ENCODE measurements at regions not wholly inside any gene's neighbourhood (a gene's known extent, or its start where the extent isn't known, plus 50 kb on each side); places are given as distances from the start of the nearest gene placed in this dataset.

DNA sequence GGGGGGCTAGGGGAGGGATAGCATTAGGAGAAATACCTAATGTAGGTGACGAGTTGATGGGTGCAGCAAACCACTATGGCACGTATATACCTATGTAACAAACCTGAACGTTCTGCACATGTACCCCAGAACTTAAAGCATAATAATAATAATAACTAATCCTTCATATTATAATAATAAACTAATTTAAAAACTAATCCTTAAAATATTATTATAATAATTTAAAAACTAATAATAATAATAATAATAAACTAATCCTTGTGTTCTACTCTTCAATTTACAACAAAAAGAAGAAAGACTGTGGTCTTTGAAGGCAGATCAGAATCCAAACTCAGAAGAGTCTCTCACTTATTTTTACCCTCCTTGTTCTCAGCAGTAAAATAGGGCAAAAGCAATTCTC lies 774.9 kb downstream of the CDH8 start:
- TF ChIP-seq FOXA1 (IDR thresholded peaks at IDR 0.05) (no peak), SP1 (IDR thresholded peaks at IDR 0.05) (no peak), FOXA2 (IDR thresholded peaks at IDR 0.05) (no peak), YY1 (IDR thresholded peaks at IDR 0.05) (no peak)
- TF ChIP-seq, protein P1, sequence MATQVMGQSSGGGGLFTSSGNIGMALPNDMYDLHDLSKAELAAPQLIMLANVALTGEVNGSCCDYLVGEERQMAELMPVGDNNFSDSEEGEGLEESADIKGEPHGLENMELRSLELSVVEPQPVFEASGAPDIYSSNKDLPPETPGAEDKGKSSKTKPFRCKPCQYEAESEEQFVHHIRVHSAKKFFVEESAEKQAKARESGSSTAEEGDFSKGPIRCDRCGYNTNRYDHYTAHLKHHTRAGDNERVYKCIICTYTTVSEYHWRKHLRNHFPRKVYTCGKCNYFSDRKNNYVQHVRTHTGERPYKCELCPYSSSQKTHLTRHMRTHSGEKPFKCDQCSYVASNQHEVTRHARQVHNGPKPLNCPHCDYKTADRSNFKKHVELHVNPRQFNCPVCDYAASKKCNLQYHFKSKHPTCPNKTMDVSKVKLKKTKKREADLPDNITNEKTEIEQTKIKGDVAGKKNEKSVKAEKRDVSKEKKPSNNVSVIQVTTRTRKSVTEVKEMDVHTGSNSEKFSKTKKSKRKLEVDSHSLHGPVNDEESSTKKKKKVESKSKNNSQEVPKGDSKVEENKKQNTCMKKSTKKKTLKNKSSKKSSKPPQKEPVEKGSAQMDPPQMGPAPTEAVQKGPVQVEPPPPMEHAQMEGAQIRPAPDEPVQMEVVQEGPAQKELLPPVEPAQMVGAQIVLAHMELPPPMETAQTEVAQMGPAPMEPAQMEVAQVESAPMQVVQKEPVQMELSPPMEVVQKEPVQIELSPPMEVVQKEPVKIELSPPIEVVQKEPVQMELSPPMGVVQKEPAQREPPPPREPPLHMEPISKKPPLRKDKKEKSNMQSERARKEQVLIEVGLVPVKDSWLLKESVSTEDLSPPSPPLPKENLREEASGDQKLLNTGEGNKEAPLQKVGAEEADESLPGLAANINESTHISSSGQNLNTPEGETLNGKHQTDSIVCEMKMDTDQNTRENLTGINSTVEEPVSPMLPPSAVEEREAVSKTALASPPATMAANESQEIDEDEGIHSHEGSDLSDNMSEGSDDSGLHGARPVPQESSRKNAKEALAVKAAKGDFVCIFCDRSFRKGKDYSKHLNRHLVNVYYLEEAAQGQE (IDR thresholded peaks at IDR 0.05): no peak
- TF ChIP-seq, protein P2, sequence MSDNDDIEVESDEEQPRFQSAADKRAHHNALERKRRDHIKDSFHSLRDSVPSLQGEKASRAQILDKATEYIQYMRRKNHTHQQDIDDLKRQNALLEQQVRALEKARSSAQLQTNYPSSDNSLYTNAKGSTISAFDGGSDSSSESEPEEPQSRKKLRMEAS (IDR thresholded peaks at IDR 0.05): no peak
- TF ChIP-seq, protein P3, sequence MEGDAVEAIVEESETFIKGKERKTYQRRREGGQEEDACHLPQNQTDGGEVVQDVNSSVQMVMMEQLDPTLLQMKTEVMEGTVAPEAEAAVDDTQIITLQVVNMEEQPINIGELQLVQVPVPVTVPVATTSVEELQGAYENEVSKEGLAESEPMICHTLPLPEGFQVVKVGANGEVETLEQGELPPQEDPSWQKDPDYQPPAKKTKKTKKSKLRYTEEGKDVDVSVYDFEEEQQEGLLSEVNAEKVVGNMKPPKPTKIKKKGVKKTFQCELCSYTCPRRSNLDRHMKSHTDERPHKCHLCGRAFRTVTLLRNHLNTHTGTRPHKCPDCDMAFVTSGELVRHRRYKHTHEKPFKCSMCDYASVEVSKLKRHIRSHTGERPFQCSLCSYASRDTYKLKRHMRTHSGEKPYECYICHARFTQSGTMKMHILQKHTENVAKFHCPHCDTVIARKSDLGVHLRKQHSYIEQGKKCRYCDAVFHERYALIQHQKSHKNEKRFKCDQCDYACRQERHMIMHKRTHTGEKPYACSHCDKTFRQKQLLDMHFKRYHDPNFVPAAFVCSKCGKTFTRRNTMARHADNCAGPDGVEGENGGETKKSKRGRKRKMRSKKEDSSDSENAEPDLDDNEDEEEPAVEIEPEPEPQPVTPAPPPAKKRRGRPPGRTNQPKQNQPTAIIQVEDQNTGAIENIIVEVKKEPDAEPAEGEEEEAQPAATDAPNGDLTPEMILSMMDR (IDR thresholded peaks at IDR 0.05; ENCODE audit: low read depth, low read length, missing input control): no peak
- no peaks in the 10 kb centered on the region for H3K9me3 ChIP-seq (ENCODE audit: control insufficient read depth in 4 of 4, low read length in 3 of 4)
- H3K9ac ChIP-seq (ENCODE audit: low read depth in 1 of 2, low read length in 2 of 2): no peak overlapping the region
- 77% methylated on average over 3 of the region's 3 CpGs for WGBS
- H3K4me1 ChIP-seq (ENCODE audit: control insufficient read depth in 4 of 4, insufficient read depth in 4 of 4, low read length in 3 of 4): no peaks in the 10 kb centered on the region
- H3K4me3 ChIP-seq (ENCODE audit: low read depth in 1 of 3, low read length in 3 of 3): no peak overlapping the region
- H3K36me3 ChIP-seq (ENCODE audit: control insufficient read depth in 4 of 4, insufficient read depth in 3 of 4, low read depth in 1 of 4, low read length in 3 of 4): no peaks in the 10 kb centered on the region
- no peaks in the 10 kb centered on the region for H3K27me3 ChIP-seq (ENCODE audit: control insufficient read depth in 4 of 4, insufficient read depth in 4 of 4, low read length in 3 of 4)
- no peak overlapping the region for H3K27ac ChIP-seq (ENCODE audit: low read depth in 1 of 2, low read length in 2 of 2)
- DNase-seq (ENCODE audit: low spot score): no peak

DNA sequence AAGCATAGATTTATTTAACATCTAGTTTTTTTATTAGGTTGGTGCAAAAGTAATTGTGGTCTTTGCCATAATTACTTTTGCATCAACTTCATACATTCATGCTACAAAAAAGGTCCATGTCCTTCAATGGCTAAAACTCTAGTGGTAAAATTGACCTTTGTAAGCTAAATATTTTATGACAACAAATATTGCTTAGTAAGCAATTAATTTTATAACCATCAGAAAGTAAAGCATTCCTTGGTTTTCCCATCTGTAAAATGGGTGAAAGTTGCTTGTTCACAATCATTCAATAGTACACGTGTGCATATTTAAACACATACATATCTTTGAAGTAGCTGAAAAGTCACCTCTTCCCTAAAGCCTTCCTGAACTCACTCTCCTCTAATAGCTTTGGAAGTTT lies 789.6 kb downstream of the CDH8 start:
- Histone ChIP-seq H3K27me3 (ENCODE audit: control insufficient read depth in 4 of 4, insufficient read depth in 4 of 4, low read length in 3 of 4) (no peaks in the 10 kb centered on the region), H3K9me3 (ENCODE audit: control insufficient read depth in 4 of 4, low read length in 3 of 4) (no peaks in the 10 kb centered on the region), H3K27ac (ENCODE audit: low read depth in 1 of 2, low read length in 2 of 2) (no peak overlapping the region), H3K9ac (ENCODE audit: low read depth in 1 of 2, low read length in 2 of 2) (no peak overlapping the region), H3K36me3 (ENCODE audit: control insufficient read depth in 4 of 4, insufficient read depth in 3 of 4, low read depth in 1 of 4, low read length in 3 of 4) (no peaks in the 10 kb centered on the region), H3K4me1 (ENCODE audit: control insufficient read depth in 4 of 4, insufficient read depth in 4 of 4, low read length in 3 of 4) (no peaks in the 10 kb centered on the region), H3K4me3 (ENCODE audit: low read depth in 1 of 3, low read length in 3 of 3) (no peak overlapping the region)
- TF ChIP-seq RXRA (IDR thresholded peaks at IDR 0.05): no peak
- TF ChIP-seq GABPA (IDR thresholded peaks at IDR 0.05 in 1 of 2, conservative IDR thresholded peaks at IDR 0.05 in 1 of 2): no peak
- TF ChIP-seq FOXA2 (IDR thresholded peaks at IDR 0.05): no peak
- TF ChIP-seq JUND (IDR thresholded peaks at IDR 0.05): no peak
- TF ChIP-seq FOXA1 (IDR thresholded peaks at IDR 0.05): no peak
- TF ChIP-seq, protein P4, sequence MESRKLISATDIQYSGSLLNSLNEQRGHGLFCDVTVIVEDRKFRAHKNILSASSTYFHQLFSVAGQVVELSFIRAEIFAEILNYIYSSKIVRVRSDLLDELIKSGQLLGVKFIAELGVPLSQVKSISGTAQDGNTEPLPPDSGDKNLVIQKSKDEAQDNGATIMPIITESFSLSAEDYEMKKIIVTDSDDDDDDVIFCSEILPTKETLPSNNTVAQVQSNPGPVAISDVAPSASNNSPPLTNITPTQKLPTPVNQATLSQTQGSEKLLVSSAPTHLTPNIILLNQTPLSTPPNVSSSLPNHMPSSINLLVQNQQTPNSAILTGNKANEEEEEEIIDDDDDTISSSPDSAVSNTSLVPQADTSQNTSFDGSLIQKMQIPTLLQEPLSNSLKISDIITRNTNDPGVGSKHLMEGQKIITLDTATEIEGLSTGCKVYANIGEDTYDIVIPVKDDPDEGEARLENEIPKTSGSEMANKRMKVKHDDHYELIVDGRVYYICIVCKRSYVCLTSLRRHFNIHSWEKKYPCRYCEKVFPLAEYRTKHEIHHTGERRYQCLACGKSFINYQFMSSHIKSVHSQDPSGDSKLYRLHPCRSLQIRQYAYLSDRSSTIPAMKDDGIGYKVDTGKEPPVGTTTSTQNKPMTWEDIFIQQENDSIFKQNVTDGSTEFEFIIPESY (IDR thresholded peaks at IDR 0.05): no peak
- no peak for TF ChIP-seq YY1 (IDR thresholded peaks at IDR 0.05)
- TF ChIP-seq, protein P1 (IDR thresholded peaks at IDR 0.05): no peak
- no peak for TF ChIP-seq NR2F2 (IDR thresholded peaks at IDR 0.05)
- TF ChIP-seq, protein P2 (IDR thresholded peaks at IDR 0.05): no peak
- no peak for TF ChIP-seq RAD21 (IDR thresholded peaks at IDR 0.05)
- TF ChIP-seq TAF1 (conservative IDR thresholded peaks at IDR 0.05): no peak
- TF ChIP-seq SP1 (IDR thresholded peaks at IDR 0.05): no peak
- DNase-seq (ENCODE audit: low spot score): no peak
- 76% methylated on average over 1 of the region's 1 CpG for WGBS

Data from liver (tissue), 8 donors.